GM21360 (cell line): ENCODE measurements at regions not wholly inside any gene's neighbourhood (a gene's known extent, or its start where the extent isn't known, plus 50 kb on each side); places are given as distances from the start of the nearest gene placed in this dataset.
"Not testable (repeated sequence)": the region's sequence is repeated elsewhere in the genome, so short reads cannot be mapped to it uniquely, and the experiment has no call there.

Source experiments
- ATAC-seq: cut with Tn5 transposase; IDR thresholded peaks from one replicate; pipeline ENCODE4 v1.9.1; 2021; ENCODE audit warnings: mild to moderate bottlenecking, moderate library complexity; ENCODE audit not compliant: unreplicated experiment

- ATAC-seq: peak; percentile 98
Observed at GRCh38 chr12:90515199-90516175, 439.5 kb downstream of the CCER1 start.

- no peak for ATAC-seq
Observed at GRCh38 chr12:90514325-90514724, 440.7 kb downstream of the CCER1 start.

- ATAC-seq: no peak
Observed at GRCh38 chr12:90512518-90512917, 442.5 kb downstream of the CCER1 start.

- ATAC-seq: peak; percentile 41
Observed at GRCh38 chr12:90510948-90511347, 444.0 kb downstream of the CCER1 start.

- no peak for ATAC-seq
Observed at GRCh38 chr12:90504806-90505205, 450.2 kb downstream of the CCER1 start.

- ATAC-seq: no peak
Observed at GRCh38 chr12:90502070-90502469, 452.9 kb downstream of the CCER1 start.

GRCh38 chr12:90501412-90501811 is 453.6 kb downstream of the CCER1 start:
- ATAC-seq: no peak

- ATAC-seq: no peak
Observed at GRCh38 chr12:90499795-90500194, 455.2 kb downstream of the CCER1 start.

- no peak for ATAC-seq
Observed at GRCh38 chr12:90497923-90498545, 456.9 kb downstream of the CCER1 start.

- no peak for ATAC-seq
Observed at GRCh38 chr12:90490355-90490754, 464.6 kb downstream of the CCER1 start.

- ATAC-seq: no peak
Observed at GRCh38 chr12:90489141-90489540, 465.8 kb downstream of the CCER1 start.

GRCh38 chr12:90485560-90485959 is 469.4 kb downstream of the CCER1 start:
- ATAC-seq: no peak

- no peak for ATAC-seq
Observed at GRCh38 chr12:90484094-90484493, 470.9 kb downstream of the CCER1 start.

GRCh38 chr12:90481748-90482147 is 473.2 kb downstream of the CCER1 start:
- ATAC-seq: no peak

GRCh38 chr12:90479237-90479636 is 475.7 kb downstream of the CCER1 start:
- ATAC-seq: no peak

- no peak for ATAC-seq
Observed at GRCh38 chr12:90473831-90474230, 481.1 kb downstream of the CCER1 start.

GRCh38 chr12:90460681-90461080 is 494.3 kb downstream of the CCER1 start:
- no peak for ATAC-seq

- no peak for ATAC-seq
Observed at GRCh38 chr12:90456248-90456647, 498.7 kb downstream of the CCER1 start.

- no peak for ATAC-seq
Observed at GRCh38 chr12:90455756-90456155, 499.2 kb downstream of the CCER1 start.

GRCh38 chr12:90449611-90450010 is 505.4 kb downstream of the CCER1 start:
- ATAC-seq: no peak

GRCh38 chr12:90443466-90443865 is 511.5 kb downstream of the CCER1 start:
- ATAC-seq: not testable (repeated sequence)

GRCh38 chr12:90441431-90441830 is 513.5 kb downstream of the CCER1 start:
- ATAC-seq: no peak
